HCEC 1CT (cell line): ENCODE measurements at regions not wholly inside any gene's neighbourhood (a gene's known extent, or its start where the extent isn't known, plus 50 kb on each side); places are given as distances from the start of the nearest gene placed in this dataset.

ENCODE experiments used
- DNase-seq: peaks from one replicate; pipeline ENCODE4 v3.0.0-alpha.2; 2017

- peak; percentile 51 for DNase-seq
Measured at GRCh38 chr6:137737836-137738596, 129.0 kb upstream of the TNFAIP3 start.

- DNase-seq, result no peak
Measured at GRCh38 chr6:137738931-137739504, 128.0 kb upstream of the TNFAIP3 start.

GRCh38 chr6:137739544-137739943 is 127.5 kb upstream of the TNFAIP3 start:
- no peak for DNase-seq

- no peak for DNase-seq
Measured at GRCh38 chr6:137740091-137740755, 126.8 kb upstream of the TNFAIP3 start.

- no peak for DNase-seq
Measured at GRCh38 chr6:137740967-137741761, 125.9 kb upstream of the TNFAIP3 start.

GRCh38 chr6:137743493-137743892 is 123.6 kb upstream of the TNFAIP3 start:
- no peak for DNase-seq

- no peak for DNase-seq
Measured at GRCh38 chr6:137744877-137745276, 122.2 kb upstream of the TNFAIP3 start.

GRCh38 chr6:137745321-137745720 is 121.7 kb upstream of the TNFAIP3 start:
- no peak for DNase-seq

GRCh38 chr6:137746264-137746663 is 120.8 kb upstream of the TNFAIP3 start:
- no peak for DNase-seq

- no peak for DNase-seq
Measured at GRCh38 chr6:137749696-137750211, 117.3 kb upstream of the TNFAIP3 start.

- DNase-seq, result no peak
Measured at GRCh38 chr6:137750297-137750696, 116.8 kb upstream of the TNFAIP3 start.

GRCh38 chr6:137751768-137752560 is 115.1 kb upstream of the TNFAIP3 start:
- DNase-seq, result no peak

GRCh38 chr6:137754366-137754765 is 112.7 kb upstream of the TNFAIP3 start:
- DNase-seq, result no peak

- DNase-seq, result no peak
Measured at GRCh38 chr6:137754866-137755265, 112.2 kb upstream of the TNFAIP3 start.

GRCh38 chr6:137755284-137755683 is 111.8 kb upstream of the TNFAIP3 start:
- DNase-seq, result no peak

- DNase-seq, result no peak
Measured at GRCh38 chr6:137756788-137757187, 110.3 kb upstream of the TNFAIP3 start.

- no peak for DNase-seq
Measured at GRCh38 chr6:137758661-137759060, 108.4 kb upstream of the TNFAIP3 start.

- no peak for DNase-seq
Measured at GRCh38 chr6:137759624-137760023, 107.4 kb upstream of the TNFAIP3 start.

- DNase-seq, result no peak
Measured at GRCh38 chr6:137761072-137761471, 106.0 kb upstream of the TNFAIP3 start.

GRCh38 chr6:137761487-137761886 is 105.6 kb upstream of the TNFAIP3 start:
- no peak for DNase-seq

GRCh38 chr6:137762168-137763090 is 104.6 kb upstream of the TNFAIP3 start:
- no peak for DNase-seq
